ENCODE measurements at regions not wholly inside any gene's neighbourhood (a gene's known extent, or its start where the extent isn't known, plus 50 kb on each side); places are given as distances from the start of the nearest gene placed in this dataset.

DNA sequence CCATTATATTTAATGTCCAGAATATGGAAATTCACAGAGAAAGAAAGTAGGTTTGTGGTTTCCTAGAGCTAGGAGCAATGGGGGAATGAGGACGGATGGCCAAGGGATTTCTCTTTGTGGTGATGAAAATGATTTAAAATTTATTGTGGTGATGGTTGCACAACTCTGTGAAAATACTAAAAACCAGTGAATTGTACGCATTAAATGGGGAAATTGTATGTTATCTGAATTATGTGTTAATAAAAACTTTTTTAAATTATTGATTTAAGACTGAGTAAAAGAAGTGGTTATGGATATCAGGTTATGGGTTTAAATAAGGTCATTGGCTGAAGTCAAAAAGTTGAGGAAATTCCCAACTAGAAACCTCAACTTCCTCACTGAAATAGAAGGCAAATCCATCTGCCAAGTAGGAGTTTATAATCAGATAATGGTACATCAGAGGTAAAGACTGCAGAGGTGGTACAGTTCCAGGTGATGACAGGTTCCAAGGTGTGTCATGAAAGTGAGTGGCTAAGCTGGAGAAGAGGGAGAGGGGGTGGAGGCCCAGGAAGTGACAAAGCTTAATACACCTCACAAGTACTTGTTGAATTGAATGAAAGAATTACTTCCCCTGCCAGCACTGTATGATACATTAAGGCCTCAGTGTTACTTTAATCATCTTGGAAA is 68.9 kb upstream of the CCDC71L start:
- CTCF ChIA-PET, result interaction anchor here (1.7 to 3.4 kb wide), 3 partner anchors 10 to 187 kb away, joined by 9 to 33 read pairs (median 16); partner anchors contain the start of gene CCDC71L

GRCh38 chr7:106731187-106731586 is 70.2 kb upstream of the CCDC71L start:
- DNase-seq (no peak), ATAC-seq (ENCODE audit: low read depth) (peak; percentile 77)
- TF ChIP-seq CTCF (IDR thresholded peaks at IDR 0.05), result no peak
- H3K27ac Mint-ChIP-seq, result no peak overlapping the region
- no peaks in the 10 kb centered on the region for H3K9me3 Mint-ChIP-seq
- POLR2A ChIA-PET, result interaction anchor here (0.6 to 2.4 kb wide), 6 partner anchors 9 to 73 kb away, joined by 3 to 12 read pairs (median 10); partner anchors contain the start of gene CCDC71L
- H3K36me3 Mint-ChIP-seq (ENCODE audit: low read depth), result no peaks in the 10 kb centered on the region
- intact Hi-C loops (cut with micrococcal nuclease), result loop anchor here (1.0 kb wide), 1 partner anchor 13 kb away; no protein-coding TSS in a partner anchor
- peak overlapping the region; percentile 13 for H3K4me3 Mint-ChIP-seq
- no peaks in the 10 kb centered on the region for H3K27me3 Mint-ChIP-seq
- peaks cover 31% of the 10 kb centered on the region for H3K4me1 Mint-ChIP-seq
- CTCF ChIA-PET, result interaction anchor here (1.0 to 3.4 kb wide), 6 partner anchors 11 to 189 kb away, joined by 3 to 33 read pairs (median 7); partner anchors contain the start of gene CCDC71L

More for the DNA sequence above, 68.9 kb upstream of the CCDC71L start:
- ATAC-seq (ENCODE audit: low read depth) (no peak), DNase-seq (no peak)
- Mint-ChIP-seq H3K27ac (peak overlapping the region; percentile 30), H3K27me3 (no peaks in the 10 kb centered on the region), H3K4me3 (no peak overlapping the region), H3K36me3 (ENCODE audit: low read depth) (no peaks in the 10 kb centered on the region), H3K4me1 (peaks cover 31% of the 10 kb centered on the region), H3K9me3 (no peaks in the 10 kb centered on the region)
- intact Hi-C loops (cut with micrococcal nuclease), result no loop called here
- TF ChIP-seq CTCF (IDR thresholded peaks at IDR 0.05), result no peak
- POLR2A ChIA-PET, result interaction anchor here (1.9 to 2.3 kb wide), 2 partner anchors 9 to 70 kb away, joined by 10 to 11 read pairs; partner anchors contain the start of gene CCDC71L

GRCh38 chr7:106731646-106732444 is 70.9 kb upstream of the CCDC71L start:
- DNase-seq (no peak), ATAC-seq (ENCODE audit: low read depth) (no peak)
- no peaks in the 10 kb centered on the region for H3K27me3 Mint-ChIP-seq
- ChIA-PET POLR2A (interaction anchor here (0.6 to 2.4 kb wide), 6 partner anchors 9 to 73 kb away, joined by 3 to 12 read pairs (median 10); partner anchors contain the start of gene CCDC71L), CTCF (interaction anchor here (0.7 to 3.4 kb wide), 8 partner anchors 9 to 189 kb away, joined by 3 to 33 read pairs (median 5); partner anchors contain the start of gene CCDC71L)
- H3K36me3 Mint-ChIP-seq (ENCODE audit: low read depth), result no peaks in the 10 kb centered on the region
- H3K4me3 Mint-ChIP-seq, result peak overlapping the region; percentile 13
- peaks cover 38% of the 10 kb centered on the region for H3K4me1 Mint-ChIP-seq
- intact Hi-C loops (cut with micrococcal nuclease), result loop anchor here (1.0 kb wide), 1 partner anchor 14 kb away; no protein-coding TSS in a partner anchor
- no peaks in the 10 kb centered on the region for H3K9me3 Mint-ChIP-seq
- no peak for TF ChIP-seq CTCF (IDR thresholded peaks at IDR 0.05)
- no peak overlapping the region for H3K27ac Mint-ChIP-seq

- H3K27me3 Mint-ChIP-seq, result no peaks in the 10 kb centered on the region
- no peak overlapping the region for H3K4me3 Mint-ChIP-seq
- no peak for ATAC-seq (ENCODE audit: low read depth)
- intact Hi-C loops (cut with micrococcal nuclease), result loop anchor here (1.0 to 5.0 kb wide), 8 partner anchors 17 to 559 kb away; no protein-coding TSS in a partner anchor
- ChIA-PET POLR2A (interaction anchor here (0.9 to 3.0 kb wide), 7 partner anchors 13 to 559 kb away, joined by 3 to 72 read pairs (median 6); partner anchors contain the start of gene CCDC71L), CTCF (interaction anchor here (0.6 to 4.5 kb wide), 21 partner anchors 9 to 560 kb away, joined by 3 to 245 read pairs (median 5); partner anchors contain the start of genes CCDC71L and NAMPT)
- H3K27ac Mint-ChIP-seq, result no peak overlapping the region
- H3K9me3 Mint-ChIP-seq, result no peaks in the 10 kb centered on the region
- no peaks in the 10 kb centered on the region for H3K36me3 Mint-ChIP-seq (ENCODE audit: low read depth)
- peaks cover 29% of the 10 kb centered on the region for H3K4me1 Mint-ChIP-seq
- DNase-seq, result no peak
- TF ChIP-seq CTCF (IDR thresholded peaks at IDR 0.05), result no peak
Observed at GRCh38 chr7:106735637-106736036, 74.7 kb upstream of the CCDC71L start.
